ENCODE measurements at regions not wholly inside any gene's neighbourhood (a gene's known extent, or its start where the extent isn't known, plus 50 kb on each side); places are given as distances from the start of the nearest gene placed in this dataset.

GRCh38 chr13:105353654-105354053, 1181.8 kb downstream of the EFNB2 start:
- Histone ChIP-seq H3K4me1 (ENCODE audit: control insufficient read depth, extremely low read depth, insufficient read depth, low read length) (no peaks in the 10 kb centered on the region), H2AFZ (ENCODE audit: low read length) (no peak overlapping the region), H3K27me3 (ENCODE audit: control insufficient read depth, insufficient read depth, low read length) (no peaks in the 10 kb centered on the region), H3K4me2 (ENCODE audit: extremely low read depth, insufficient read depth, low read length) (no peak overlapping the region), H3K36me3 (ENCODE audit: control insufficient read depth, insufficient read depth, low read length) (no peaks in the 10 kb centered on the region), H3K9ac (ENCODE audit: insufficient read depth, low read length) (no peak overlapping the region), H3K4me3 (replicated peaks in 1 of 4; ENCODE audit: control extremely low read depth in 1 of 4, insufficient read depth in 1 of 4, low read depth in 3 of 4, low read length in 4 of 4) (no peak overlapping the region), H4K20me1 (ENCODE audit: control insufficient read depth, extremely low read depth, insufficient read depth, low read length) (no peaks in the 10 kb centered on the region), H3K79me2 (ENCODE audit: control insufficient read depth, insufficient read depth, low read length) (no peaks in the 10 kb centered on the region), H3K9me3 (ENCODE audit: control insufficient read depth, insufficient read depth, low read depth, low read length) (no peaks in the 10 kb centered on the region), H3K27ac (ENCODE audit: insufficient read depth, low read length) (no peak overlapping the region)
- no peak for DNase-seq (ENCODE audit: low read depth in 2 of 2)
- TF ChIP-seq, protein P1, sequence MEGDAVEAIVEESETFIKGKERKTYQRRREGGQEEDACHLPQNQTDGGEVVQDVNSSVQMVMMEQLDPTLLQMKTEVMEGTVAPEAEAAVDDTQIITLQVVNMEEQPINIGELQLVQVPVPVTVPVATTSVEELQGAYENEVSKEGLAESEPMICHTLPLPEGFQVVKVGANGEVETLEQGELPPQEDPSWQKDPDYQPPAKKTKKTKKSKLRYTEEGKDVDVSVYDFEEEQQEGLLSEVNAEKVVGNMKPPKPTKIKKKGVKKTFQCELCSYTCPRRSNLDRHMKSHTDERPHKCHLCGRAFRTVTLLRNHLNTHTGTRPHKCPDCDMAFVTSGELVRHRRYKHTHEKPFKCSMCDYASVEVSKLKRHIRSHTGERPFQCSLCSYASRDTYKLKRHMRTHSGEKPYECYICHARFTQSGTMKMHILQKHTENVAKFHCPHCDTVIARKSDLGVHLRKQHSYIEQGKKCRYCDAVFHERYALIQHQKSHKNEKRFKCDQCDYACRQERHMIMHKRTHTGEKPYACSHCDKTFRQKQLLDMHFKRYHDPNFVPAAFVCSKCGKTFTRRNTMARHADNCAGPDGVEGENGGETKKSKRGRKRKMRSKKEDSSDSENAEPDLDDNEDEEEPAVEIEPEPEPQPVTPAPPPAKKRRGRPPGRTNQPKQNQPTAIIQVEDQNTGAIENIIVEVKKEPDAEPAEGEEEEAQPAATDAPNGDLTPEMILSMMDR (conservative IDR thresholded peaks at IDR 0.05 in 1 of 2, IDR thresholded peaks at IDR 0.05 in 1 of 2; ENCODE audit: low read depth in 1 of 2, low read length in 2 of 2), result no peak
- no peak for TF ChIP-seq EZH2 (IDR thresholded peaks at IDR 0.05; ENCODE audit: low read length, missing control alignments)

DNA sequence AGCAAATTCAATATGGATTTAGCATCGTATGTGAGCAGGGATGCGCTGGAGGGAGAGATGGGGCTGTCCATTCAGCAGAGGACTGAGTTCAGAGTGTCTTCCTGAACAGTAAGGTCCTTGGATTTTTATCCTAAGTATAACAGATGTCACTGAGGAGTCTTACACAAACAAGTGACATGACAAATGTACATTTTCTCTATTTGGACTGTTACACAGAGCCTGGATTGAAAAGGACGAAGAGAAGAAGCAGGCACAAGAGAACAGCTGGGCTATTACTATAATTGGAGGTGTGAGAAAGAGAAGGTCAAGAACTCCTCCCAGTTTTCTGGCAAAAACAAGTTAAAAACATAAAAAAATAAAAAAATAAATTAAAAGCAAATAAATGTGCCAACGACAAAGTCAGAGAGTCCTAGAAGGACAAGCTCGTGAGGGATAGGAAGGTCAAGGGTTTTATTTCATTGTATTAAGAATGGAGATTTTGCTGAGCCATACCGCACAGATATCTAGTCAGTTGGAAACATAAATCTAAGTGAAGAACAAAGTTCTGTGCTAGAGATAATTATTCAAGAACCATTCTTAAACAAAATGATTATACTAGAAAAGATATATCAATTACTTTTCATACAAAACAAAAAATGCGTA, 1186.3 kb downstream of the EFNB2 start:
- Histone ChIP-seq H3K79me2 (ENCODE audit: control insufficient read depth, insufficient read depth, low read length) (no peaks in the 10 kb centered on the region), H3K9me3 (ENCODE audit: control insufficient read depth, insufficient read depth, low read depth, low read length) (no peaks in the 10 kb centered on the region), H3K4me3 (replicated peaks in 1 of 4; ENCODE audit: control extremely low read depth in 1 of 4, insufficient read depth in 1 of 4, low read depth in 3 of 4, low read length in 4 of 4) (no peak overlapping the region), H3K4me1 (ENCODE audit: control insufficient read depth, extremely low read depth, insufficient read depth, low read length) (peaks cover 2% of the 10 kb centered on the region), H3K36me3 (ENCODE audit: control insufficient read depth, insufficient read depth, low read length) (no peaks in the 10 kb centered on the region), H4K20me1 (ENCODE audit: control insufficient read depth, extremely low read depth, insufficient read depth, low read length) (no peaks in the 10 kb centered on the region), H3K27ac (ENCODE audit: insufficient read depth, low read length) (no peak overlapping the region), H3K4me2 (ENCODE audit: extremely low read depth, insufficient read depth, low read length) (no peak overlapping the region), H2AFZ (ENCODE audit: low read length) (no peak overlapping the region), H3K9ac (ENCODE audit: insufficient read depth, low read length) (no peak overlapping the region), H3K27me3 (ENCODE audit: control insufficient read depth, insufficient read depth, low read length) (no peaks in the 10 kb centered on the region)
- no peak for DNase-seq (ENCODE audit: low read depth in 2 of 2)
- TF ChIP-seq, protein P1 (conservative IDR thresholded peaks at IDR 0.05 in 1 of 2, IDR thresholded peaks at IDR 0.05 in 1 of 2; ENCODE audit: low read depth in 1 of 2, low read length in 2 of 2), result no peak
- TF ChIP-seq EZH2 (IDR thresholded peaks at IDR 0.05; ENCODE audit: low read length, missing control alignments), result no peak

DNA sequence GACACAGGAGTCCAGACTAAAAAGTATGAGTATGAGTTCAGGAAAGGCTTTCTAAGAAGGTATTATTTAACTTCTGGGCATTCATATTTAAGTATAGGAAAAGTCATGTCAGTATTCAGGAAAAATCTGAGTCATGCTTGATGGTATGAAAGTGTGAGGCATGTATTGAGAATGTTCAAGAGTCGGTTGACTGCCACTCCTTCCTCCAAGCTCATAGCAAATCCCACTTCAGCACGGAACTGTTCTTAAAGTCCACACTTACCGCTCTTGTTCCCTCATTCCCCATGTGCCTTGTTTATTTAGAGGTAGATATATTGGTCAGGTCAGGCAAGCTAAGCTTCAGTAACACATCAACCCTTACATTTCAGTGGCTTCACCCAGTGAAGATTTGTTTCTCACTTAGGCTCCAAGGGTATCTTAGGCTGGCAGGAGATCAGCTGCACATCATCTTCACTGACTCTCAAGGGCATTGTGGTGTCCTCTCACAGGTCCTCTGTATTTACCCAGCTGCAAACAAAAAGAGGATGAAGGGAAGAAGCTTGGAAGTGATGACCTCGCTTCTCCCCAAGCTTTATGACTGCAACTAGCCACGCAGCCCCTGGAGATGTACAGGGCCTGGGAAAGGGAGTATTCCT, 1189.2 kb downstream of the EFNB2 start:
- peaks cover 2% of the 10 kb centered on the region for H3K4me1 ChIP-seq (ENCODE audit: control insufficient read depth, extremely low read depth, insufficient read depth, low read length)
- H3K36me3 ChIP-seq (ENCODE audit: control insufficient read depth, insufficient read depth, low read length), result no peaks in the 10 kb centered on the region
- H3K79me2 ChIP-seq (ENCODE audit: control insufficient read depth, insufficient read depth, low read length), result no peaks in the 10 kb centered on the region
- H3K4me3 ChIP-seq (replicated peaks in 1 of 4; ENCODE audit: control extremely low read depth in 1 of 4, insufficient read depth in 1 of 4, low read depth in 3 of 4, low read length in 4 of 4), result no peak overlapping the region
- peak; percentile 70 to 94 for DNase-seq (ENCODE audit: low read depth in 2 of 2)
- peak overlapping the region; percentile 68 for H2AFZ ChIP-seq (ENCODE audit: low read length)
- H3K9ac ChIP-seq (ENCODE audit: insufficient read depth, low read length), result no peak overlapping the region
- TF ChIP-seq EZH2 (IDR thresholded peaks at IDR 0.05; ENCODE audit: low read length, missing control alignments), result no peak
- TF ChIP-seq, protein P1 (conservative IDR thresholded peaks at IDR 0.05 in 1 of 2, IDR thresholded peaks at IDR 0.05 in 1 of 2; ENCODE audit: low read depth in 1 of 2, low read length in 2 of 2), result no peak
- peak overlapping the region; percentile 62 for H3K4me2 ChIP-seq (ENCODE audit: extremely low read depth, insufficient read depth, low read length)
- H3K27ac ChIP-seq (ENCODE audit: insufficient read depth, low read length), result peak overlapping the region; percentile 74
- no peaks in the 10 kb centered on the region for H4K20me1 ChIP-seq (ENCODE audit: control insufficient read depth, extremely low read depth, insufficient read depth, low read length)
- H3K9me3 ChIP-seq (ENCODE audit: control insufficient read depth, insufficient read depth, low read depth, low read length), result no peaks in the 10 kb centered on the region
- no peaks in the 10 kb centered on the region for H3K27me3 ChIP-seq (ENCODE audit: control insufficient read depth, insufficient read depth, low read length)
